Thymus (tissue), 11 donors: ENCODE measurements at regions not wholly inside any gene's neighbourhood (a gene's known extent, or its start where the extent isn't known, plus 50 kb on each side); places are given as distances from the start of the nearest gene placed in this dataset.

Source experiments
- DNase-seq, 9 donors: peaks; one replicate each; pipeline ENCODE4 v3.0.0-alpha.2; 2013; ENCODE audit warnings: low spot score in 9 of 9, low read depth in 6 of 9, missing footprints in 1 of 9
- H3K27ac ChIP-seq, 2 donors: one replicate each; pipeline ENCODE4 v1.5.1; 2013; ENCODE audit warnings: control low read depth in 1 of 2, low read depth in 1 of 2, low read length in 1 of 2, mild to moderate bottlenecking in 1 of 2, moderate library complexity in 1 of 2
- H3K27me3 ChIP-seq, 2 donors: one replicate each; pipeline ENCODE4 v1.5.1; 2013; ENCODE audit warnings: low read length in 1 of 2; ENCODE audit not compliant: control insufficient read depth in 2 of 2, insufficient read depth in 1 of 2
- H3K36me3 ChIP-seq, 2 donors: one replicate each; pipeline ENCODE4 v1.5.1; 2013; ENCODE audit warnings: low read length in 1 of 2, mild to moderate bottlenecking in 1 of 2, moderate library complexity in 1 of 2; ENCODE audit not compliant: control insufficient read depth in 2 of 2, insufficient read depth in 2 of 2
- H3K4me1 ChIP-seq, 2 donors: one replicate each; pipeline ENCODE4 v1.5.1; 2013; ENCODE audit warnings: low read length in 2 of 2; ENCODE audit not compliant: control insufficient read depth in 2 of 2, insufficient read depth in 2 of 2
- H3K4me3 ChIP-seq, 2 donors: one replicate each; pipeline ENCODE4 v1.5.1; 2013; ENCODE audit warnings: low read length in 2 of 2, control low read depth in 1 of 2, mild to moderate bottlenecking in 1 of 2
- H3K9me3 ChIP-seq, 2 donors: one replicate each; pipeline ENCODE4 v1.5.1; 2013; ENCODE audit warnings: low read length in 1 of 2, mild to moderate bottlenecking in 1 of 2; ENCODE audit not compliant: control insufficient read depth in 2 of 2, insufficient read depth in 1 of 2
- WGBS: extraction: QIAGEN DNeasy Blood & Tissue Kit; methylation state at CpG from one replicate; pipeline ENCODE4 v1.1.7; 2013; 5-methylcytosine and 5-hydroxymethylcytosine counted together
- donor health status: healthy.

DNA sequence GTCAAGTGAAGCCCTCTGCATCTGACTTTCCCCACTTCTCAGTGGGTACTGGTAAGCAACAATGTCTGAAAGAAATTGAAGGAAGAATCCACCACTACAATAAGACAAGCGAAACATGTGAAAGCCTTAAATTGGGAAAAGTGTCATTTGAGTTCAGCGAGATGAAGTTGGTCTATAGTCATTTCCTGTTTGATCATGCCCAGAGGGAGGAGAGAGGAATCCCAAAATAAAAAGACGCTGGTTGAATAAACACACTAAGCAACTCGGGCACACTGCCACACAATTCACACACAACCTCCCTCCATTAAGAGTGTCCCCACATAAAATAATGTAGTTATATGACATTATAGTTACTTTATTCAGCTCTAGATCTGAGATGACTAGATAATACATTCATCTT is 166.1 kb downstream of the CBLN2 start:
- no peak for DNase-seq
- H3K9me3 ChIP-seq, result no peaks in the 10 kb centered on the region
- H3K36me3 ChIP-seq, result no peaks in the 10 kb centered on the region
- 89% methylated on average over 4 of the region's 4 CpGs for whole genome bisulfite sequencing
- H3K4me3 ChIP-seq, result no peak overlapping the region
- no peak overlapping the region for H3K27ac ChIP-seq
- H3K4me1 ChIP-seq, result no peaks in the 10 kb centered on the region
- no peaks in the 10 kb centered on the region for H3K27me3 ChIP-seq

DNA sequence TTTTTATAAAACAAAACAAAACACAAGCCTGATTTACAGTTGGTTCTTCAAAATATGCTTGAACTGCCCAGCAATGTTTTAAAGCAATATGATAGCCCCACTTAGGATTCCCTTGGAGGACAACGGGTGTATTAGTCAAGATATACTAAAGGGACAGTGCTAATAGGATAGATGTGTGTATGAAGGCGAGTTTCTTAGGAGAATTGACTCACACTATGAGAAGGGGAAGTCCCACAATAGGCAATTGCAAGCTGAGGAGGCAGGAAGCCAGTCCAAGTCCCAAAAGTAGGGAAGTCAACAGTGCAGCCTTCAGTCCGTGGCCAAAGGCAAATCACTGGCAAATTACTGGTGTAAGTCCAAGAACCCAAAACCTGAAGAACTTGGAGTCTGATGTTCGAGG is 167.9 kb downstream of the CBLN2 start:
- H3K4me1 ChIP-seq, result no peaks in the 10 kb centered on the region
- WGBS, result 50% methylated on average over 4 of the region's 4 CpGs
- no peaks in the 10 kb centered on the region for H3K36me3 ChIP-seq
- no peak overlapping the region for H3K27ac ChIP-seq
- DNase-seq, result no peak
- H3K27me3 ChIP-seq, result no peaks in the 10 kb centered on the region
- H3K9me3 ChIP-seq, result no peaks in the 10 kb centered on the region
- H3K4me3 ChIP-seq, result no peak overlapping the region

DNA sequence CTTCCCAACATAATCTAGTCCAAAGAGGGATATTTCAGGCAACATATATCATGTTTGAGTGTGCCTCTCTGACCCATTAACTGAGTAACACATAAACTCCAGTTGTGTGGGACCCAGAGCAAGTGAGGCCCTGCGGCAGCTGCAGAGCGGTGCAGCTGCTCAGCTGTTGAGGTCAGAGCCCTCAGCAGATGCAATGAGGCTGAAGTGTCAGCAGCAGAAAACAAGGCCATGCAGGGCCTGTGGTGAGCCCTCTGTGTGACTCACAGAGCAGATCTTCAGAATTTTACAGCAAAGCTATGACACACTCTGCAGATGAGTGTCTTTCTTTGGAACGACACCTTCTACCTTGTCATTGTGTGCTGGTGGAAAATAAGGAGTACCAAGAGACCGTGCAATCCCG is 168.5 kb downstream of the CBLN2 start:
- H3K4me1 ChIP-seq, result no peaks in the 10 kb centered on the region
- no peak overlapping the region for H3K27ac ChIP-seq
- no peak for DNase-seq
- H3K9me3 ChIP-seq, result no peaks in the 10 kb centered on the region
- WGBS, result 94% methylated on average over 5 of the region's 5 CpGs
- H3K36me3 ChIP-seq, result no peaks in the 10 kb centered on the region
- no peak overlapping the region for H3K4me3 ChIP-seq
- no peaks in the 10 kb centered on the region for H3K27me3 ChIP-seq

DNA sequence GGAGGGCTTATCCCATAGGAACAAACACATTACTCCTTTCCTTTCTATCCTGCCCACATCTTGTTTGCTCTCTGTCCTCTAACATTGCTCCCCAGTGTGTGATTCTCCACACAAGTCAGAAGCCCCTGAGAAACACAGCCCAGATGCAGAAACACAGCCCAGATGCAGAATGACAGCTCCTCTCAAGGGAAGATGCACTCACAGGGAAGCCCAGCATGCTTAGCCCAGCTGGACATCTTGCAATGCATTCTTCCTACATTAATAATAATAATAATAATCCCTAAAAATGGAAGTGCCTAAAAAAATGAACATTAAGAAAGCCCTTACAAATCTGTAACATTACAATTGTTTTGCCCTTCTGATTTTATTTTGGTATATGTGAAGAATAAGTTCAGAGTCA is 172.1 kb downstream of the CBLN2 start:
- no peak overlapping the region for H3K27ac ChIP-seq
- H3K4me1 ChIP-seq, result no peaks in the 10 kb centered on the region
- no peaks in the 10 kb centered on the region for H3K36me3 ChIP-seq
- H3K9me3 ChIP-seq, result no peaks in the 10 kb centered on the region
- no peak for DNase-seq
- H3K4me3 ChIP-seq, result no peak overlapping the region
- H3K27me3 ChIP-seq, result no peaks in the 10 kb centered on the region

DNA sequence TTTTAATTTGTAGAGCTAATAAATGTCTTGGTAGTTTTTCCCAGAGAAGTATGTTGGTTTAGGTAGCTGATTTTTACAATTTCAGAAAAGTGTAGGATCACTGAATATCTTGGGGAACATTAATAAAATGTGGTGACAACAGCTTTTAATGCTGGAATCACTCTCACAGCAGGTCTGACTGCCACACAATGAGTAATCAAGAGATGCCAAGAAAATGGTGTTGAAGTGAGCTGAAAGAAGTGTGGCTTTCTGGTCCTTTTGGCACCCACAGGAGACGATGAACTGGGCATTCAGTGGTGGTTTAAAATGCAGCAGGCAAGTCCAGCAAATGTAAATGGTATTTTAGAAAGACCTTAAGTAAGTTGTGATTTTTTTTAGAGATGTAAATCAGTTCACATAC is 175.8 kb downstream of the CBLN2 start:
- DNase-seq, result no peak
- 76% methylated on average over 1 of the region's 1 CpG for WGBS
- Histone ChIP-seq H3K4me1 (no peaks in the 10 kb centered on the region), H3K4me3 (no peak overlapping the region), H3K27ac (no peak overlapping the region), H3K27me3 (no peaks in the 10 kb centered on the region), H3K36me3 (no peaks in the 10 kb centered on the region), H3K9me3 (no peaks in the 10 kb centered on the region)

DNA sequence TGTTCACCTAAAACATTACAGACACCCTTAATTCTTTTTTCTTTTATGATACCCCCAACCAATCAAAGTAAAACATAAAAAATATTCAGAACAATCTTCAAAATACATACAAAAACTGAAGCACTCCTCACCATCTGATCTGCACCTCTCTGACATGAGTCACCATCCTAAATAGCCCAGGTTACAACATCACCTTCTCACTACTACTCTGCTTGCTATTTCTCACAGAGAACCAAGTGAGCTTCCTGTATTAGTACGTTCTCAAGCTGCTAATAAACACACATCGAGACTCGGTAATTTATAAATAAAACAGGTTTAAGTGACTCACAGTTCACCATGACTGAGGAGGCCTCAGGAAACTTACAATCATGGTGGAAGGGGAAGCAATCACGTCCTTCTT is 183.5 kb downstream of the CBLN2 start:
- WGBS, result 62% methylated on average over 4 of the region's 4 CpGs
- no peaks in the 10 kb centered on the region for H3K9me3 ChIP-seq
- no peaks in the 10 kb centered on the region for H3K36me3 ChIP-seq

DNA sequence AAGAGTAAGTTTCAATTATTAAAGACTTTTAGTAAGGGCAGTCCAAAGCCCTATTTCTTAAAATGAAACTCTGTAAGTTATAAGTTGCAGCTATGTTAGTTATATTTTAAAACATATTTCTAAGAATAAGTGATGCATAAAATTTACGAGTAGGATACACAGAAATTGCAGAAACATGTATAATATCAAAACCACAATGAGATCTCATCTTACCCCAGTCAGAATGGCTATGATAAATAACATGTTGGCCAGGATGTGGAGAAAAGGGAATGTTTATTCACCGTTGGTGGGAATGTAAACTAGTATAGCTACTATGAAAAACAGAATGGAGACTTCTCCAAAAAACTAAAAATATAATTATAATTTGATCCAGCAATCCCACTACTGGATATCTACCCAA is 201.2 kb downstream of the CBLN2 start:
- Histone ChIP-seq H3K27me3 (no peaks in the 10 kb centered on the region), H3K9me3 (no peaks in the 10 kb centered on the region), H3K4me3 (no peak overlapping the region), H3K4me1 (no peaks in the 10 kb centered on the region), H3K27ac (no peak overlapping the region), H3K36me3 (no peaks in the 10 kb centered on the region)
- WGBS, result 86% methylated on average over 2 of the region's 2 CpGs
- no peak for DNase-seq

More for the DNA sequence above, 183.5 kb downstream of the CBLN2 start:
- H3K27ac ChIP-seq, result no peak overlapping the region
- no peaks in the 10 kb centered on the region for H3K27me3 ChIP-seq
- no peak overlapping the region for H3K4me3 ChIP-seq
- DNase-seq, result no peak
- no peaks in the 10 kb centered on the region for H3K4me1 ChIP-seq

DNA sequence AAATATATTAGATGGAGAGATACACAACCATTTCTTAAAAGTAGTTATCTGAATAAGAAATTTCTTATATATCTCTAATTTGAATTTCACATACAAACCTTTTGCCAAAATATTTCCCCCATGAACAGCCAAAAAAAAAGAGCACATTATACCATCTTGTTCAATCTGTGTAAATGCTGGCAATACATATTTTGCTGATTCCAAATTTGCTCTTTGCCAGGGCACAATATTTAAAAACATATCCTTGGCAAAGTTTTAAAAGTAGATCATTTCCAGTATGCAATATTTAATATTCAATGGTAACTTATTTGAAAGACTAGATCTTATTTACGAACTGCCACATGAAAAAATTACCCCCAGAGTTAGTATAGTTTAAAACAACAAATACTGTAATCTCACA is 204.2 kb downstream of the CBLN2 start:
- Histone ChIP-seq H3K36me3 (no peaks in the 10 kb centered on the region), H3K9me3 (no peaks in the 10 kb centered on the region), H3K27me3 (no peaks in the 10 kb centered on the region), H3K4me3 (no peak overlapping the region), H3K4me1 (no peaks in the 10 kb centered on the region), H3K27ac (no peak overlapping the region)
- WGBS, result 99% methylated on average over 1 of the region's 1 CpG
- no peak for DNase-seq

DNA sequence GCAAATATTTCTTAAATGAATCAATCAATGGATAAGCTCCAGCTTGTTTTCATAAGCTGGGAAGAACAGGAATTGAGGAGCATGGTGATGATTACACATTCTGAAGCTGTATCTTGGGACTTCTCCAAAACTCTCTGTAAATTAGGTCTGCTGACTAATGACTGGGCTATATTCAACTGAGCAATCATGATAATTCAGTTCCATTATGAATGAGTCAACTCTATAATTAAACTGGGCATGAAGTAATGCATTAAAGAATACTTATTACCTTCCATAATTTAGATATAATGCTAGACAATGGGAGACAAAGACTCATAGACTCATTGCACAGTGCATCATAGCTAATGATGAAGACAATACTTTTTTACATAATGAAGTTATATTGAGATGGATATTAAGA is 207.4 kb downstream of the CBLN2 start:
- H3K4me3 ChIP-seq, result no peak overlapping the region
- no peak for DNase-seq
- no peaks in the 10 kb centered on the region for H3K9me3 ChIP-seq
- no peaks in the 10 kb centered on the region for H3K4me1 ChIP-seq
- H3K36me3 ChIP-seq, result no peaks in the 10 kb centered on the region
- no peak overlapping the region for H3K27ac ChIP-seq
- H3K27me3 ChIP-seq, result no peaks in the 10 kb centered on the region

DNA sequence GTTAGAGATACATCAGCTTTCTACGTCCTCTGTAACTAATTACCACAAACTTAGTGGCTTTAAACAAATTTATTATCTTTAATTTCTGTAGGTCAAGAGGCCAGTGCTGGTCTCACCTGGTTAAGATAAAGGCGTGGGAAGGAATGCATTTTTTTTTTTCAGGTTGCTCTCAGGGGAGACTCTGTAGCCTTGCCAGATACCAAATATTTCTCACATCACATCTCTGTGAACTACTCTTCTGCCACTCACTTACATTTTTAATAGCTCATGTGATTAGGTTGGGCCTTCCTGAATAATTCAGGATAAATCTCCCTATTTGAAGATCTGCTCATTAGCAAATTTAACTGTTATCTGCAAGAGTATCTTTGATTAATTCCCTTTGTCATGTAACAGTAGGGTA is 214.6 kb downstream of the CBLN2 start:
- 84% methylated on average over 2 of the region's 2 CpGs for WGBS

More for the DNA sequence above, 214.6 kb downstream of the CBLN2 start:
- H3K27me3 ChIP-seq, result no peaks in the 10 kb centered on the region
- H3K9me3 ChIP-seq, result no peaks in the 10 kb centered on the region
- no peaks in the 10 kb centered on the region for H3K4me1 ChIP-seq
- no peaks in the 10 kb centered on the region for H3K36me3 ChIP-seq
- no peak overlapping the region for H3K4me3 ChIP-seq
- no peak overlapping the region for H3K27ac ChIP-seq
- DNase-seq, result no peak
